Breast epithelium (tissue), 3 donors: ENCODE measurements at regions not wholly inside any gene's neighbourhood (a gene's known extent, or its start where the extent isn't known, plus 50 kb on each side); places are given as distances from the start of the nearest gene placed in this dataset.

Experiments used
- POLR2A ChIP-seq: fragments of 450-650 bp; IDR thresholded peaks from one replicate; pipeline ENCODE4 v1.6.1; 2016; ENCODE audit warnings: antibody characterized with exemption, mild to moderate bottlenecking, moderate library complexity
- POLR2AphosphoS5 ChIP-seq, 3 donors: sonication (generic); formaldehyde crosslinking; IDR thresholded peaks; one replicate each; pipeline ENCODE4 v1.6.1; 2017; ENCODE audit warnings: antibody characterized with exemption in 3 of 3
- TF ChIP-seq, protein P1 (sequence below), 3 donors: fragments of 450-650 bp; IDR thresholded peaks; one replicate each; pipeline ENCODE4 v1.5.1; 2016 to 2017; ENCODE audit warnings: antibody characterized with exemption in 3 of 3, mild to moderate bottlenecking in 3 of 3, moderate library complexity in 3 of 3

DNA sequence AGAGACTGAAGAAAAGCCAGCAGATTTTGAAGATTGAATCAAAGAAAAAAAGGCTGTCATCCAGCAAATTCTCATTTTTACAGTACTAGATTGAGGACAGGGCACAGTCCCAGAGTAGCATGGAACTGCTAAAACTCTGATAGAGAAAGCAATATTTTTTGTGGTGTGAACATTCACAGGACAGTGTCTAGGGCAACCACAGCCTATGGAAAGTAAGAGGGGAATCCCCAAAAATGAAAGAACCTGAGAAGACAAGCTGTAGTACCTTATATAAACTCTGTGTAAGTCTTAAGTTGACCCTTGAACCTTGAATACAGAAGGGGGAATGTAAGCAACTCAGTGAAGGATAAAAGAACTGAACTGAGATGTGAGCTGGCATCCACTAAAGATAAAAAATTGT is 540.3 kb downstream of the HINT1 start:
- TF ChIP-seq, protein P1, sequence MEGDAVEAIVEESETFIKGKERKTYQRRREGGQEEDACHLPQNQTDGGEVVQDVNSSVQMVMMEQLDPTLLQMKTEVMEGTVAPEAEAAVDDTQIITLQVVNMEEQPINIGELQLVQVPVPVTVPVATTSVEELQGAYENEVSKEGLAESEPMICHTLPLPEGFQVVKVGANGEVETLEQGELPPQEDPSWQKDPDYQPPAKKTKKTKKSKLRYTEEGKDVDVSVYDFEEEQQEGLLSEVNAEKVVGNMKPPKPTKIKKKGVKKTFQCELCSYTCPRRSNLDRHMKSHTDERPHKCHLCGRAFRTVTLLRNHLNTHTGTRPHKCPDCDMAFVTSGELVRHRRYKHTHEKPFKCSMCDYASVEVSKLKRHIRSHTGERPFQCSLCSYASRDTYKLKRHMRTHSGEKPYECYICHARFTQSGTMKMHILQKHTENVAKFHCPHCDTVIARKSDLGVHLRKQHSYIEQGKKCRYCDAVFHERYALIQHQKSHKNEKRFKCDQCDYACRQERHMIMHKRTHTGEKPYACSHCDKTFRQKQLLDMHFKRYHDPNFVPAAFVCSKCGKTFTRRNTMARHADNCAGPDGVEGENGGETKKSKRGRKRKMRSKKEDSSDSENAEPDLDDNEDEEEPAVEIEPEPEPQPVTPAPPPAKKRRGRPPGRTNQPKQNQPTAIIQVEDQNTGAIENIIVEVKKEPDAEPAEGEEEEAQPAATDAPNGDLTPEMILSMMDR (IDR thresholded peaks at IDR 0.05): no peak
- no peak for TF ChIP-seq POLR2AphosphoS5 (IDR thresholded peaks at IDR 0.05)
- TF ChIP-seq POLR2A: no peak
